Endothelial cell of umbilical vein (primary cell): ENCODE measurements at regions not wholly inside any gene's neighbourhood (a gene's known extent, or its start where the extent isn't known, plus 50 kb on each side); places are given as distances from the start of the nearest gene placed in this dataset.

Source experiments
- BruUV-seq: library from RNA; stranded (reverse); fragments of 400-500 nt; replicated peaks from 2 replicates; lab custom pipeline; 2021; lab: Mats Ljungman, UMichigan
- CTCF ChIA-PET: fragments of 300-600, 350-600 bp; sonication (Branson Sonifier 250); formaldehyde crosslinking; loops from one replicate; lab custom pipeline; 2021; ENCODE audit warnings: antibody characterized with exemption, inconsistent platforms; lab: Charles Lee
- POLR2A ChIA-PET: fragments of 300-600, 350-600 bp; sonication (Branson Sonifier 250); formaldehyde crosslinking; loops from one replicate; lab custom pipeline; 2021; ENCODE audit warnings: antibody characterized with exemption, inconsistent platforms; lab: Charles Lee
- DNase-seq: peaks from one replicate; pipeline ENCODE4 v3.0.0-alpha.2; 2011; ENCODE audit warnings: low read depth, low spot score
- FAIRE-seq: peaks from 2 replicates; lab custom pipeline; 2011; peaks lifted over from hg19 to GRCh38; lab: Jason Lieb, UNC
- H2AFZ ChIP-seq: 2 replicates; pipeline ENCODE4 v1.6.0; 2012; ENCODE audit warnings: low read depth, low read length, control low read depth, inconsistent platforms
- H3K27ac ChIP-seq: 2 replicates; pipeline ENCODE4 v1.5.1; 2011; ENCODE audit warnings: low read depth, mild to moderate bottlenecking, control low read depth, low read length, moderate library complexity; ENCODE audit not compliant: insufficient read depth
- H3K27me3 ChIP-seq, 2 experiments: 2 replicates each; pipeline versions ENCODE4 v1.6.0 to v1.6.1; 2011; ENCODE audit warnings: low read length in 2 of 2, mixed read lengths in 1 of 2; ENCODE audit not compliant: control insufficient read depth in 2 of 2, insufficient read depth in 2 of 2
- H3K36me3 ChIP-seq, 2 experiments: 2 replicates in 1 of 2; 3 replicates in 1 of 2; pipeline ENCODE4 v1.5.1; 2011; ENCODE audit warnings: low read length in 2 of 2, mild to moderate bottlenecking in 1 of 2, moderate library complexity in 1 of 2; ENCODE audit not compliant: control insufficient read depth in 2 of 2, insufficient read depth in 2 of 2; ENCODE audit errors: extremely low read depth in 1 of 2
- H3K4me1 ChIP-seq: 3 replicates; pipeline ENCODE4 v1.5.1; 2011; ENCODE audit warnings: mild to moderate bottlenecking, low read length; ENCODE audit not compliant: control insufficient read depth, insufficient read depth; ENCODE audit errors: extremely low read depth
- H3K4me2 ChIP-seq: 2 replicates; pipeline ENCODE4 v1.6.1; 2011; ENCODE audit warnings: low read length, control low read depth, mixed read lengths; ENCODE audit not compliant: insufficient read depth
- H3K4me3 ChIP-seq, 3 experiments: fragments of 200-600 bp in 1 of 3; sonication (generic), shearing (Covaris generic) in 1 of 3; replicated peaks in 1 of 3; 2 replicates each; pipeline ENCODE4 v1.5.1; 2011 to 2016; ENCODE audit warnings: control low read depth in 3 of 3, low read length in 3 of 3, mild to moderate bottlenecking in 2 of 3, inconsistent platforms in 1 of 3, low read depth in 1 of 3, moderate library complexity in 1 of 3; ENCODE audit not compliant: insufficient read depth in 1 of 3
- H3K79me2 ChIP-seq: 2 replicates; pipeline ENCODE4 v1.6.0; 2012; ENCODE audit warnings: low read length, inconsistent platforms; ENCODE audit not compliant: control insufficient read depth, insufficient read depth
- H3K9ac ChIP-seq: replicated peaks from 2 replicates; pipeline ENCODE3; 2011; ENCODE audit warnings: low read length, control low read depth; ENCODE audit not compliant: insufficient read depth; ENCODE audit errors: extremely low read depth
- H3K9me1 ChIP-seq: replicated peaks from 3 replicates; pipeline ENCODE4 v1.6.0; 2011; ENCODE audit warnings: mild to moderate bottlenecking, low read length; ENCODE audit not compliant: control insufficient read depth, insufficient read depth; ENCODE audit errors: extremely low read depth
- H3K9me3 ChIP-seq: replicated peaks from 2 replicates; pipeline ENCODE4 v1.5.1; 2012; ENCODE audit warnings: low read length, inconsistent platforms; ENCODE audit not compliant: control insufficient read depth, insufficient read depth
- H4K20me1 ChIP-seq: replicated peaks from 2 replicates; pipeline ENCODE3; 2011; ENCODE audit warnings: mild to moderate bottlenecking, low read length; ENCODE audit not compliant: control insufficient read depth, insufficient read depth; ENCODE audit errors: extremely low read depth
- EZH2 ChIP-seq: IDR thresholded peaks from 2 replicates; pipeline ENCODE4 v1.6.1; 2012; ENCODE audit warnings: borderline replicate concordance, low read depth, mild to moderate bottlenecking, moderate library complexity, low read length, inconsistent platforms; ENCODE audit not compliant: severe bottlenecking
- FOS ChIP-seq: IDR thresholded peaks from 2 replicates; pipeline ENCODE4 v1.6.1; 2011; ENCODE audit warnings: mild to moderate bottlenecking, low read length, moderate library complexity, borderline replicate concordance; ENCODE audit not compliant: insufficient read depth
- GATA2 ChIP-seq: IDR thresholded peaks from 2 replicates; pipeline ENCODE4 v1.7.0; 2011; ENCODE audit warnings: low read depth, mild to moderate bottlenecking, moderate library complexity, mixed read lengths, low read length; ENCODE audit not compliant: insufficient read length, insufficient read depth
- JUN ChIP-seq: IDR thresholded peaks from 2 replicates; pipeline ENCODE4 v1.6.1; 2011; ENCODE audit warnings: borderline replicate concordance, low read depth; ENCODE audit not compliant: insufficient read length, insufficient read depth
- MYC ChIP-seq: IDR thresholded peaks from one replicate; pipeline ENCODE4 v1.6.1; 2011; ENCODE audit warnings: mild to moderate bottlenecking, low read depth, low read length
- POLR2A ChIP-seq: IDR thresholded peaks from 2 replicates; pipeline ENCODE4 v1.6.1; 2012; ENCODE audit warnings: low read depth, mild to moderate bottlenecking, control low read depth, low read length
- POLR2AphosphoS5 ChIP-seq: IDR thresholded peaks from 2 replicates; pipeline ENCODE4 v1.6.1; 2012; ENCODE audit warnings: low read depth, mild to moderate bottlenecking, control low read depth, low read length, moderate library complexity; ENCODE audit not compliant: insufficient read depth
- dilution Hi-C: fragments of 300-500 bp; cut with MboI; formaldehyde crosslinking; loops from one replicate; pipeline ENCODE4 v1.15.0; 2019; ENCODE audit warnings: low sequenced_read_pairs; ENCODE audit not compliant: extremely low pct_ligation_motif_present
- intact Hi-C: fragments of 100-400 bp; cut with micrococcal nuclease; formaldehyde crosslinking; loops from one replicate; pipeline ENCODE4 v1.10.0; 2022
- TF ChIP-seq, protein P1 (sequence below), 2 donors: IDR thresholded peaks; 1 replicate in 1 of 2; 2 replicates in 1 of 2; pipeline ENCODE4 v1.5.1; 2011; ENCODE audit warnings: low read length in 2 of 2, mild to moderate bottlenecking in 2 of 2, moderate library complexity in 2 of 2, control low read depth in 1 of 2, inconsistent platforms in 1 of 2, low read depth in 1 of 2; ENCODE audit not compliant: insufficient read depth in 1 of 2; ENCODE audit errors: extremely low read depth in 1 of 2
- TF ChIP-seq, protein P2 (sequence below): IDR thresholded peaks from 2 replicates; pipeline ENCODE4 v1.6.1; 2011; ENCODE audit not compliant: insufficient read depth, insufficient read length

DNA sequence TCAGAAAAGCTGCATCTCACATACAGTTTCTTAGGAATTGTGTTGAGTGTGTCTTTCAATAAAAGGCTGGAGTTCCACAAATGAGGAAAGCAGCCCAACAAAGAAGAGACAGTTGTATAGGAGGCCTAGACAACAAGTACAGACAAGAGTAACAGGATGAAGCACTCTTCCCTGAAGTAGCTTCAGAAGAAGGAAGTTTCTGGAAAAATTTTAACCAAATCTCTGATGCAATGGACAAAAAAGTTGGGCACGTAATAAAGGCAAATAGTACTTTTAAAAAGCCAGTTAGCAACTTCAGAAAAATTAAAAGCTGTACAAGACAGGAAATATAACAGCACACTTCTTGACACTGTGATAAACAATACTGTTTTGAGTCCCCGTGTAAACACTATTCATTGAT, 134.1 kb upstream of the PLEKHG7 start:
- no peaks in the 10 kb centered on the region for H3K27me3 ChIP-seq
- DNase-seq, result no peak
- no peaks in the 10 kb centered on the region for H3K4me1 ChIP-seq
- no peak overlapping the region for H3K4me2 ChIP-seq
- H3K9me1 ChIP-seq, result no peaks in the 10 kb centered on the region
- no peak overlapping the region for H3K4me3 ChIP-seq
- TF ChIP-seq, protein P1, sequence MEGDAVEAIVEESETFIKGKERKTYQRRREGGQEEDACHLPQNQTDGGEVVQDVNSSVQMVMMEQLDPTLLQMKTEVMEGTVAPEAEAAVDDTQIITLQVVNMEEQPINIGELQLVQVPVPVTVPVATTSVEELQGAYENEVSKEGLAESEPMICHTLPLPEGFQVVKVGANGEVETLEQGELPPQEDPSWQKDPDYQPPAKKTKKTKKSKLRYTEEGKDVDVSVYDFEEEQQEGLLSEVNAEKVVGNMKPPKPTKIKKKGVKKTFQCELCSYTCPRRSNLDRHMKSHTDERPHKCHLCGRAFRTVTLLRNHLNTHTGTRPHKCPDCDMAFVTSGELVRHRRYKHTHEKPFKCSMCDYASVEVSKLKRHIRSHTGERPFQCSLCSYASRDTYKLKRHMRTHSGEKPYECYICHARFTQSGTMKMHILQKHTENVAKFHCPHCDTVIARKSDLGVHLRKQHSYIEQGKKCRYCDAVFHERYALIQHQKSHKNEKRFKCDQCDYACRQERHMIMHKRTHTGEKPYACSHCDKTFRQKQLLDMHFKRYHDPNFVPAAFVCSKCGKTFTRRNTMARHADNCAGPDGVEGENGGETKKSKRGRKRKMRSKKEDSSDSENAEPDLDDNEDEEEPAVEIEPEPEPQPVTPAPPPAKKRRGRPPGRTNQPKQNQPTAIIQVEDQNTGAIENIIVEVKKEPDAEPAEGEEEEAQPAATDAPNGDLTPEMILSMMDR (IDR thresholded peaks at IDR 0.05; ENCODE audit: extremely low read depth in 1 of 2, insufficient read depth in 1 of 2, low read depth in 1 of 2, low read length in 2 of 2), result no peak
- TF ChIP-seq EZH2 (no peak), JUN (no peak), FOS (no peak), POLR2A (no peak), GATA2 (no peak), MYC (no peak), POLR2AphosphoS5 (no peak)
- TF ChIP-seq, protein P2, sequence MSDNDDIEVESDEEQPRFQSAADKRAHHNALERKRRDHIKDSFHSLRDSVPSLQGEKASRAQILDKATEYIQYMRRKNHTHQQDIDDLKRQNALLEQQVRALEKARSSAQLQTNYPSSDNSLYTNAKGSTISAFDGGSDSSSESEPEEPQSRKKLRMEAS, result no peak
- H4K20me1 ChIP-seq, result no peaks in the 10 kb centered on the region
- POLR2A ChIA-PET, result interaction anchor here (4.7 kb wide), 1 partner anchor 424 kb away, joined by 22 read pairs; the partner anchor contains the start of gene BTG1
- no peaks in the 10 kb centered on the region for H3K9me3 ChIP-seq
- FAIRE-seq, result no peak
- intact Hi-C loops, result no loop called here
- no peaks in the 10 kb centered on the region for H3K79me2 ChIP-seq
- H3K9ac ChIP-seq, result no peak overlapping the region
- CTCF ChIA-PET, result interaction anchor here (1.9 to 4.2 kb wide), 3 partner anchors 367 to 1187 kb away, joined by 7 to 86 read pairs (median 51); partner anchors contain the start of gene BTG1
- H3K36me3 ChIP-seq, result no peaks in the 10 kb centered on the region
- no peak overlapping the region for H3K27ac ChIP-seq
- no peak overlapping the region for H2AFZ ChIP-seq
- dilution Hi-C loops, result no loop called here
- no TSS peak for BruUV-seq
